GM19025 (cell line): ENCODE measurements at regions not wholly inside any gene's neighbourhood (a gene's known extent, or its start where the extent isn't known, plus 50 kb on each side); places are given as distances from the start of the nearest gene placed in this dataset.
"Not testable (repeated sequence)": the region's sequence is repeated elsewhere in the genome, so short reads cannot be mapped to it uniquely, and the experiment has no call there.

Source experiments
- ATAC-seq: cut with Tn5 transposase; IDR thresholded peaks from one replicate; pipeline ENCODE4 v1.9.1; 2021; ENCODE audit warnings: mild to moderate bottlenecking, low read depth, moderate library complexity; ENCODE audit not compliant: unreplicated experiment

- no peak for ATAC-seq
Observed at GRCh38 chr1:61028136-61028535, 54.2 kb upstream of the NFIA start.

- ATAC-seq: not testable (repeated sequence)
Observed at GRCh38 chr1:61018068-61018467, 64.3 kb upstream of the NFIA start.

GRCh38 chr1:61017651-61018050 is 64.7 kb upstream of the NFIA start:
- no peak for ATAC-seq

DNA sequence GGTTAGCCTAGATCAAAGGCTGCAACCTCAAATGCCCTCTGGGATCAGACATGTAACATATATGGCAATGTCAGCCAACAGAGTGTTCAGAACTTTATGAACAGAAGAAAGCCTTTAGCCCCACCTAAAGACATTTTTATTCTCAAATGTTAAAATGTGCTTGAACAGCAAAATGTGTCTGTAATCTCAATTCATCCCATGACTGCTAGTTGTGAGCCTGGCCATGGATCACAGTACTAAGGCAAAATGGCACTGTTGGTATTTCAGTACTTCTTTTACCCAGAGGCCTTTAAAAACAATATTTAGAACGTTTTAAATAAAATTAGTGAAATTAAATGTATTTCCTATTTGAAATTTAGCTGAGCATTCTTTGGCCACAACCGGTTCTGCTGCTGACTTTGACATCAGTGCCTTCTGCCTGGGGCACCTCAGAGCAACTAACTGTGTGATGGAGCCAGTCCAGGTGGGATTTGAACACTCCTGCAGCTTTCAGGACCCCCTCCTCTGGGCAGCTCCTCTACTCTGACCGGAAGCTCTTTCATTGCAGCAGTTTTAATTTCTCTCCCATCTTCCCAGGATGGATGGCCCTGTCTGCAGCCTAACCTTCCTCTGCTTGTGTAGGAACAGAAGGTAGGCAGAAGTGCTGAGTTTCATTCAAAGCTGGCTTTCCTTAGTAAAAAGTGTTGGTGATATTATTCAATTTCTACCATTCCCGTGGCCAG is 68.3 kb upstream of the NFIA start:
- no peak for ATAC-seq

GRCh38 chr1:61013189-61013945 is 69.0 kb upstream of the NFIA start:
- ATAC-seq: no peak

GRCh38 chr1:61012341-61012761 is 70.0 kb upstream of the NFIA start:
- no peak for ATAC-seq

- ATAC-seq: no peak
Observed at GRCh38 chr1:61011561-61012263, 70.6 kb upstream of the NFIA start.

DNA sequence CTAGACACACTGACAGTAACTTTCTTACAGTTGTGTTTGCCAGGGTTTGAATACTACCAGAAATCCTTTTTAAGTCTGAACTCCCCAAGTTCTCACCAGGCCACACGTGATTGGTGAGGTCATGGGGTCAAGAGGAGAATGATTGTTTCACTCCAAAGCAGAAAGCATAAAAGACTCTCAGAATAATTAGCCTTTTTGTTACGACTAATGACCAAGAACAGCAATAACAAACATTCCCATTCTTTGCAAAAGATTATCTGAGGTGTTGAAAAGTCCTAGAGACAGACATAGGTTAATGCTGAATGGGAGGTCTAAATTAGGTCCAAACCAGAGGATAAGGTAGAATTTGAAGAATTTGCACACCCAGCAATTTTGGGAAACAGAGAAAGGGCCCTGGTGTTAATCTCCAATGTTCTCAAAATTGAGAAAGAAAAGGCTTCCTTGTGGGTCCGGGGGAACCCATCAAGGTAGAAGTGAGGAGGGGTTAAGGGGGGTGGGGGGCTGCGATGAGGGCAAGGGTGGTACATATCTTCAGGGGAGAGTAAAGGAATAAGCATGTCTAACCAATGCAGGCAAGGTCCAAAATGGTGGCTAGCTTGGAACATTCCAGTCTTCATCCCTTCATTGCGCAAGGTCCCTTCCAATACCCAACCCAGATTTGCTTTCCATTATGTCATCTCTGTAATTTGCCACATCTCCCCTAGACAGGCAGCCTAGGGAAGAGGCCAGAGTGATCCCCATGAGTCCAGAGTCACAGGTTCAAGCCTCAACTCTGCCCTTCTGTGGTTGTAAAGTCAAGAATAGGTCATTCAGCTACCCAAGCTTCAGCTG is 74.6 kb upstream of the NFIA start:
- ATAC-seq: no peak

- ATAC-seq: no peak
Observed at GRCh38 chr1:61005614-61006580, 76.5 kb upstream of the NFIA start.

GRCh38 chr1:61004262-61005003 is 77.9 kb upstream of the NFIA start:
- no peak for ATAC-seq

DNA sequence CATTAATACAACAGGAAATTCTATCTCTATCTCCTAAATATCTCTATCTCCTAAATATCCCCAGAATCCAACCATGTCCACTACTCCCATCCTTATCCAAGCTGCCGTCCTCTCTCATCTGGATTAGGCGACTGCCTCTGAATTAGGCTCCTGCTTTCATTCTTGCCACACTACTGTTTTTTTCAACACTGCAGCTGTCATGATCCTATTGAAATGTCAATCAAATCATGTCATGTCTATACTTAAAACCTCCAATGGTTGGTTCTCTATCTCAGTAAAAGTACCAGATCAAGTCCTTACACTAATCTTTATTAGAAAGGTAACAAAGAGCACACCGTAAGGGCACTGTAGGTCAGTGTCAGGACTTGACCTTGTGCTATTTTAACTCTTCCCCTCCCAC is 82.0 kb upstream of the NFIA start:
- no peak for ATAC-seq

- ATAC-seq: no peak
Observed at GRCh38 chr1:60998786-60999185, 83.6 kb upstream of the NFIA start.

DNA sequence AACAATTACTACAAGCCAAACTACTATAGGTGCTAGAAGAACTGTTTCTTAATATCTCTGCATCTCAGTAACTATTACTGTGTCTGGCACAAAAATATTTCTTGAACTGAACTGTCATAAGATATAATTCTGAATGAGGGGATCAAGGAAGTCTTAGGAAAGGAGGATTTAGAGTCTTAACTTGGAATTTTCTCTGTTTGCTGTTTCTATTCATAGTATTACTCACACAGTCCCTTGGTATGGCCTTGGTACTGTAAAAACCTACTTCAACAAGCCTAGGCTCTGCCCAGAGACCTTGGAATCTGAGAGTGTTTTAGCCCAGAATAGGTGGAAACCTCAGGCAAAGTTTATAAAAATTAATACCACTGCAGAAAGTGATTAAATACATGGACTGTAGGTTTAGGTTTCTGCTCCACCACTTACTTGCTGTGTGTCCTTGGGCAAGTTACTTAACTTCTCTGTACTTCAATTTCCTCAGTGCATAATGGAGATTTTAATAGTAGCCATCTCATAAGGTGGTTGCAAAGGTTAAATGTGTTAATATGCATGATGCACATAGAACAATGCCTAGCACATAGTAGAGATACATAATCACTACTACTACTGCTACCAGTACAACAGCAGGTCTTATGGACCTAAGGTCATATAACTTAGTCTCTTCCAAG is 87.4 kb upstream of the NFIA start:
- no peak for ATAC-seq

- no peak for ATAC-seq
Observed at GRCh38 chr1:60994369-60994768, 88.0 kb upstream of the NFIA start.

GRCh38 chr1:60992165-60992564 is 90.2 kb upstream of the NFIA start:
- ATAC-seq: no peak

GRCh38 chr1:60990714-60991090 is 91.7 kb upstream of the NFIA start:
- ATAC-seq: no peak

DNA sequence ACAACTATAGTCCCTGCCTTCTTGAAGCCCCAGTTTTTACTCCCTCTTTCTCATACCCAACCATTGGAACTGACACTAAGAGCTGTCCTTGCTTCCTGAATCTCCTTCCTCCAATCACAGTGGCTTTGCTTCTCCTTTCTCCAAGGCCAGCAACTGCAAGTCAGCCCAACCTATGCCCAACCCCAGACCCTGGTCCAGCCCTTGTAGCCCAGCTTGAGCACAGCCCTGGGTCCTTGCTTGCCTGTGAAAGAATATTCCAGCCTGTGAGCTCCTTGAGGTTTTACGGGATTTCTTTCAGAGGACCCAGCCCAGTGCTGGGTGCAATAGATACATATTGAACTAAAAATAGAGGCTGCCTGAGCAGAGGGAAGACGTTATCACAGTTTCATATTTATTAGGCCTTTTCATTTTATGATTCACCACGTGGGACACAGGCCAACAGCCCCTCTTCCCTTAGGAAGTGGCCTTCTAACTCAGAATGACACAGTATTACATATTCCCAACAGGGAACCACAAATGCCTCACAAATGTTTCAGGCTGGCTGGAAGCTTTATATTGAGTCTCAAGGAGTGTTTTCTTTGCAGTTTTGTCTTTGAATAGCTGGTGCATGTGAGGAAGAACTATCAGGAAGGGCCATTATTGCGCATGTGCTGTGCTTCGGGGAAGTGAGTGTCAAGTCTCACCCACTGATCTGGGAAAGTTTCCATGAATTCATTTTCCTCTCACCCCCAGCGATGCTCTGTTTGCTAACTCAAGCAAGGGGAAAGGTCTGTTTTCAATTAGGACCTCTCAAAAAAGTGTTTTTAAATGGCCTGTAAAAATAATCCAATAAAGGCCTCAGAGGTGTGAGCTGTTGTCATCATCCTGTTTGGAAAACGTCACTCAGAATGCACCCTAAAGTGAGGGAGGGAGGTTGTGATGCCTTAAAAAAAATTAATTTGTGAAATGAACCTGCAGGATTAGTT is 92.3 kb upstream of the NFIA start:
- no peak for ATAC-seq
